Tibial nerve (tissue), 3 donors: ENCODE measurements at regions not wholly inside any gene's neighbourhood (a gene's known extent, or its start where the extent isn't known, plus 50 kb on each side); places are given as distances from the start of the nearest gene placed in this dataset.

Experiments used
- EP300 ChIP-seq, 2 donors: sonication (generic); formaldehyde crosslinking; IDR thresholded peaks; one replicate each; pipeline ENCODE4 v1.6.1; 2017; ENCODE audit warnings: antibody characterized with exemption in 2 of 2, mild to moderate bottlenecking in 1 of 2
- POLR2A ChIP-seq, 2 donors: fragments of 450-650 bp; IDR thresholded peaks; one replicate each; pipeline ENCODE4 v1.6.1; 2017; ENCODE audit warnings: antibody characterized with exemption in 2 of 2, mild to moderate bottlenecking in 2 of 2, moderate library complexity in 2 of 2

DNA sequence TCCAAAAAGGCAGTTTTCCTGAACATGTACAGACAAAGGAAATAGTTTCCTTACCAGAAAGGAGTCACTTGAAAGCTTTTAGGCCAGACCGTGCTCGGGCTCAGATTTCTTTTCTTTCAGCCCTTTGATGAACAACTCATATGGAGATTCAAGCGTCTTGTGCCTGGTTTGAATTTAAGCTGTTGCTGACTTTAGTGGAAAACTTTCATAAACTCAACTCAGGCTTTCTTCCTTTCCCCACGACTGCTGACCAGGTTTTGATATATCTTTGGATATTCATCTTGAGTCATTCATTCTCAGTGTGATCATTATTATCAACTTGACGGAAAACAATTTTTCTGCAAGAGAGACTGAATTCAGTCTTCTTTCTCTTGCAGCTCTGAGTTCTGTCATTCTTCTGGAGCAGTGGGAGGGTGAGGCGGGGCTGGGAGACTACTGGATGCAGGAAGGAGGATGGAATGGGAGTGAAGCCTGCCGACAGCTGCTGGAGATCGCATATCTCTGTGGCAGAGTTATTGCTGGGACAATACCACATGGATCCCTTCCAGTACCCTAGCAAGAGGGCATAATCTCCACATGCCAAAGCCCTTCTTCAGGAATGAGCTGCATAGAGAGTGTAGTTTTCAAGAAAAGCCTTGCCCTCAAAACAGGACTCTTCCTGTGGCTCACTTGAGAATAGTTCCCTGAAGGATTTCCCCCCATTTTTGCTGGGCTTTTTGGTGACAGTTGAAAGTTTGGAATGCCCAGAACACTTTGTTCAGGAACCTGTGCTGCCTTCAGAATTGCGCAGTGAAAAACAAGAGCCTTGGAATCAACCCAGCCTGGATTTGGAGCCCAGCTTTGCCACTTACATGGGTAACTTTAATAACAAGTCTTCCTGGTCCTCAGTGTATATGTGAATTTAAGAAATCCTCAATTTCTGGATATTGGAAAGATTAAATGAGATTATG is 364.4 kb downstream of the ZNF521 start:
- TF ChIP-seq EP300 (IDR thresholded peaks at IDR 0.05) (no peak), POLR2A (IDR thresholded peaks at IDR 0.05) (no peak)
